Spleen (tissue), 7 donors: ENCODE measurements at regions not wholly inside any gene's neighbourhood (a gene's known extent, or its start where the extent isn't known, plus 50 kb on each side); places are given as distances from the start of the nearest gene placed in this dataset.

Source experiments
- CTCF ChIP-seq, 11 experiments: fragments of 200-600 bp in 7 of 11; fragments of 450-650 bp in 4 of 11; sonication (generic) in 4 of 11; IDR thresholded peaks in 8 of 11; conservative IDR thresholded peaks in 3 of 11; 1 replicate in 7 of 11; 2 replicates in 4 of 11; pipeline versions ENCODE4 v1.4.0 to v1.8.0; 2016 to 2021; ENCODE audit warnings: antibody characterized with exemption in 11 of 11, inconsistent platforms in 4 of 11, mild to moderate bottlenecking in 1 of 11
- POLR2A ChIP-seq, 3 donors: fragments of 450-650 bp; IDR thresholded peaks; one replicate each; pipeline ENCODE4 v1.5.1; 2017; ENCODE audit warnings: antibody characterized with exemption in 3 of 3, mild to moderate bottlenecking in 1 of 3
- POLR2AphosphoS5 ChIP-seq, 3 donors: sonication (generic); formaldehyde crosslinking; IDR thresholded peaks; one replicate each; pipeline ENCODE4 v1.5.1; 2017; ENCODE audit warnings: antibody characterized with exemption in 3 of 3
- donor health status: DM: no; HTN: no; CAD: no; lungs with moderate emphysema.
- donor health status: DM: no; HTN: no; CAD: no.
- donor health status: DM: no; HTN: no; CAD: no.

GRCh38 chr5:115435778-115436712, 108.5 kb downstream of the FEM1C start:
- TF ChIP-seq CTCF (IDR thresholded peaks at IDR 0.05 in 8 of 11, conservative IDR thresholded peaks at IDR 0.05 in 3 of 11) (no peak), POLR2AphosphoS5 (IDR thresholded peaks at IDR 0.05) (no peak), POLR2A (IDR thresholded peaks at IDR 0.05) (no peak)
